Omental fat pad (tissue), 3 donors: ENCODE measurements at regions not wholly inside any gene's neighbourhood (a gene's known extent, or its start where the extent isn't known, plus 50 kb on each side); places are given as distances from the start of the nearest gene placed in this dataset.

Experiments
- ATAC-seq: fragments of 150-250 bp; one replicate; pipeline ENCODE4 v1.9.1; 2016; ENCODE audit warnings: mild to moderate bottlenecking, moderate library complexity; ENCODE audit not compliant: low FRiP score
- DNase-seq: peaks from one replicate; pipeline ENCODE4 v3.0.0-alpha.2; 2019; ENCODE audit warnings: low spot score
- CTCF ChIP-seq, 3 donors: fragments of 450-650 bp; IDR thresholded peaks; one replicate each; pipeline ENCODE4 v1.5.1; 2016 to 2017; ENCODE audit warnings: antibody characterized with exemption in 3 of 3, mild to moderate bottlenecking in 3 of 3, moderate library complexity in 2 of 3

GRCh38 chr1:14323568-14324247, 274.8 kb upstream of the KAZN start:
- TF ChIP-seq CTCF (IDR thresholded peaks at IDR 0.05) = no peak
- ATAC-seq (no peak), DNase-seq (no peak)

GRCh38 chr1:14324248-14324630, 274.2 kb upstream of the KAZN start:
- TF ChIP-seq CTCF (IDR thresholded peaks at IDR 0.05) = no peak
- ATAC-seq = no peak
- DNase-seq = no peak

GRCh38 chr1:14326857-14327256, 271.6 kb upstream of the KAZN start:
- DNase-seq (no peak), ATAC-seq (no peak)
- TF ChIP-seq CTCF (IDR thresholded peaks at IDR 0.05) = no peak

- no peak for ATAC-seq
- no peak for DNase-seq
- no peak for TF ChIP-seq CTCF (IDR thresholded peaks at IDR 0.05)
Measured at GRCh38 chr1:14328685-14329084, 269.8 kb upstream of the KAZN start.

- TF ChIP-seq CTCF (IDR thresholded peaks at IDR 0.05) = no peak
- DNase-seq (no peak), ATAC-seq (no peak)
Measured at GRCh38 chr1:14332158-14332557, 266.3 kb upstream of the KAZN start.

- DNase-seq (no peak), ATAC-seq (no peak)
- TF ChIP-seq CTCF (IDR thresholded peaks at IDR 0.05) = no peak
Measured at GRCh38 chr1:14334336-14335176, 263.9 kb upstream of the KAZN start.

- ATAC-seq (no peak), DNase-seq (no peak)
- TF ChIP-seq CTCF (IDR thresholded peaks at IDR 0.05) = no peak
Measured at GRCh38 chr1:14338509-14338908, 260.0 kb upstream of the KAZN start.
